ENCODE measurements at regions not wholly inside any gene's neighbourhood (a gene's known extent, or its start where the extent isn't known, plus 50 kb on each side); places are given as distances from the start of the nearest gene placed in this dataset.
"Not testable (repeated sequence)": the region's sequence is repeated elsewhere in the genome, so short reads cannot be mapped to it uniquely, and the experiment has no call there.

DNA sequence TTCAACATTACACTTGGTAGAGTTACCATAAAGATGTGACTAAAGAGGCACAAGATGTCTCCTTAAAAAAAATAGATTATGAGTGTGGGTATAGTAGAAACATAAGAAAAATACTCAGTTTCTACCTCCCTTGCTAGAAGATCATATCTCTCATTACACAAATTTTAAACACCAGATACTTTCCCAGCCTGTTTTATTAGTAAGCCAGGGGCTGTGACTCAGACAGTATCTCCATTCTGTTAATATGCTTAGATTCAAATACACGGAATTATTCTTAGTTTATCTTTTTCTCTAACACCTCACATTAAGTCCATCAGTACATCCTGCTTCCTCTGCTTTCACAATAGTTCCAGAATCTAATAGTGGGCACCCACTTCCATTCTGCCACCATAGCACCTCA, 561.8 kb upstream of the ADAMTS5 start:
- Histone ChIP-seq H3K27ac (ENCODE audit: low read length) (no peak overlapping the region), H3K9ac (ENCODE audit: low read depth, low read length) (no peak overlapping the region), H3K36me3 (ENCODE audit: insufficient read depth, low read length) (no peaks in the 10 kb centered on the region), H2AFZ (ENCODE audit: low read depth, low read length) (no peak overlapping the region), H3K79me2 (ENCODE audit: insufficient read depth, low read length) (no peaks in the 10 kb centered on the region), H3K27me3 (ENCODE audit: insufficient read depth, low read length, poor library complexity) (no peaks in the 10 kb centered on the region), H4K20me1 (ENCODE audit: insufficient read depth, low read length) (no peaks in the 10 kb centered on the region), H3K4me3 (ENCODE audit: low read depth in 1 of 2, low read length in 2 of 2) (no peak overlapping the region), H3K9me3 (ENCODE audit: insufficient read depth, low read length, severe bottlenecking) (no peaks in the 10 kb centered on the region), H3K4me1 (ENCODE audit: insufficient read depth, low read length) (no peaks in the 10 kb centered on the region), H3K4me2 (ENCODE audit: insufficient read depth, low read length) (no peak overlapping the region)
- TF ChIP-seq, protein P1, sequence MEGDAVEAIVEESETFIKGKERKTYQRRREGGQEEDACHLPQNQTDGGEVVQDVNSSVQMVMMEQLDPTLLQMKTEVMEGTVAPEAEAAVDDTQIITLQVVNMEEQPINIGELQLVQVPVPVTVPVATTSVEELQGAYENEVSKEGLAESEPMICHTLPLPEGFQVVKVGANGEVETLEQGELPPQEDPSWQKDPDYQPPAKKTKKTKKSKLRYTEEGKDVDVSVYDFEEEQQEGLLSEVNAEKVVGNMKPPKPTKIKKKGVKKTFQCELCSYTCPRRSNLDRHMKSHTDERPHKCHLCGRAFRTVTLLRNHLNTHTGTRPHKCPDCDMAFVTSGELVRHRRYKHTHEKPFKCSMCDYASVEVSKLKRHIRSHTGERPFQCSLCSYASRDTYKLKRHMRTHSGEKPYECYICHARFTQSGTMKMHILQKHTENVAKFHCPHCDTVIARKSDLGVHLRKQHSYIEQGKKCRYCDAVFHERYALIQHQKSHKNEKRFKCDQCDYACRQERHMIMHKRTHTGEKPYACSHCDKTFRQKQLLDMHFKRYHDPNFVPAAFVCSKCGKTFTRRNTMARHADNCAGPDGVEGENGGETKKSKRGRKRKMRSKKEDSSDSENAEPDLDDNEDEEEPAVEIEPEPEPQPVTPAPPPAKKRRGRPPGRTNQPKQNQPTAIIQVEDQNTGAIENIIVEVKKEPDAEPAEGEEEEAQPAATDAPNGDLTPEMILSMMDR (IDR thresholded peaks at IDR 0.05; ENCODE audit: borderline replicate concordance, extremely low read depth, low read length, poor library complexity, severe bottlenecking) = no peak
- TF ChIP-seq EZH2 (IDR thresholded peaks at IDR 0.05; ENCODE audit: borderline replicate concordance, low read depth, low read length, severe bottlenecking) = no peak
- no peak for DNase-seq
- no peak for ATAC-seq (ENCODE audit: insufficient read depth, low read depth)

DNA sequence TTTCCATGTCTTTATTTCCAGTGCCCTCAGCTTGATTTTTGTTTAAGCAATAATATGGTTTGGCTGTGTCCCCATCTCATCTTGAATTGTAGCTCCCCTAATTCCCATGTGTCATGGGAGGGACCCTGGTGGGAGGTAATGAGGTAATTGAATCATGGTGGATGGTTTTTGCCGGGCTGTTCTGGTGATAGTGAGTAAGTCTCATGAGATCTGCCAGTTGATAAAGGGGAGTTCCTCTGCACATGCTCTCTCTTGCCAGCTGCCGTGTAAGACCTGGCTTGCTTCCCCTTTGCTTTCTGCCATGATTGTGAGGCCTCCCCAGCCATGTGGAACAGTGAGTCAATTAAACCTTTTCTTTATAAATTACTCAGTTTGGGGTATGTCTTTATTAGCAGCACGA, 559.6 kb upstream of the ADAMTS5 start:
- no peaks in the 10 kb centered on the region for H3K4me1 ChIP-seq (ENCODE audit: insufficient read depth, low read length)
- H3K4me2 ChIP-seq (ENCODE audit: insufficient read depth, low read length) = no peak overlapping the region
- H4K20me1 ChIP-seq (ENCODE audit: insufficient read depth, low read length) = no peaks in the 10 kb centered on the region
- no peaks in the 10 kb centered on the region for H3K36me3 ChIP-seq (ENCODE audit: insufficient read depth, low read length)
- no peak for DNase-seq
- no peak overlapping the region for H3K27ac ChIP-seq (ENCODE audit: low read length)
- no peak for TF ChIP-seq EZH2 (IDR thresholded peaks at IDR 0.05; ENCODE audit: borderline replicate concordance, low read depth, low read length, severe bottlenecking)
- TF ChIP-seq, protein P1 (IDR thresholded peaks at IDR 0.05; ENCODE audit: borderline replicate concordance, extremely low read depth, low read length, poor library complexity, severe bottlenecking) = no peak
- H3K4me3 ChIP-seq (ENCODE audit: low read depth in 1 of 2, low read length in 2 of 2) = no peak overlapping the region
- no peak for ATAC-seq (ENCODE audit: insufficient read depth, low read depth)
- H3K9ac ChIP-seq (ENCODE audit: low read depth, low read length) = no peak overlapping the region
- no peaks in the 10 kb centered on the region for H3K79me2 ChIP-seq (ENCODE audit: insufficient read depth, low read length)
- H2AFZ ChIP-seq (ENCODE audit: low read depth, low read length) = no peak overlapping the region
- H3K27me3 ChIP-seq (ENCODE audit: insufficient read depth, low read length, poor library complexity) = no peaks in the 10 kb centered on the region
- no peaks in the 10 kb centered on the region for H3K9me3 ChIP-seq (ENCODE audit: insufficient read depth, low read length, severe bottlenecking)

DNA sequence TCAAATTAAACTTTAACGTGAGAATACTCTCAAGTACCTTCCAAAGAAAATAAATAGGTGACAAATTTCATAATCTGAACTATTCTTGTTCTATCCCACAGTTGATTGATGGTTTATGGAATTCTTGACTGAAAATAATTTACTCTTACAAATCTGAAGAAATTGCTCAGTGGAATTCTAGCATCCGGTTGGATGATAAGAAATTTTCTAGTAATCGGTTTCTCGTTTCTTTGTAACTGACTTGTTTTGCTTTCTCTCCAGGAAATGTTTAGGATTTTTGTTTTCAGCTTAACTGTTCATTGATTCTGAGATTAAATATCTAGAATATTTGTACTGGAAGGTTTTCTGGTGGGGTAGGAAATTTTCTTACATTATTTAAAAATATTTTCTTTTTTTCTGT, 558.9 kb upstream of the ADAMTS5 start:
- no peak overlapping the region for H3K4me3 ChIP-seq (ENCODE audit: low read depth in 1 of 2, low read length in 2 of 2)
- H3K79me2 ChIP-seq (ENCODE audit: insufficient read depth, low read length) = no peaks in the 10 kb centered on the region
- H3K4me2 ChIP-seq (ENCODE audit: insufficient read depth, low read length) = no peak overlapping the region
- no peaks in the 10 kb centered on the region for H3K9me3 ChIP-seq (ENCODE audit: insufficient read depth, low read length, severe bottlenecking)
- no peak for TF ChIP-seq EZH2 (IDR thresholded peaks at IDR 0.05; ENCODE audit: borderline replicate concordance, low read depth, low read length, severe bottlenecking)
- TF ChIP-seq, protein P1 (IDR thresholded peaks at IDR 0.05; ENCODE audit: borderline replicate concordance, extremely low read depth, low read length, poor library complexity, severe bottlenecking) = no peak
- H3K27me3 ChIP-seq (ENCODE audit: insufficient read depth, low read length, poor library complexity) = no peaks in the 10 kb centered on the region
- no peak overlapping the region for H3K9ac ChIP-seq (ENCODE audit: low read depth, low read length)
- H4K20me1 ChIP-seq (ENCODE audit: insufficient read depth, low read length) = no peaks in the 10 kb centered on the region
- no peak overlapping the region for H2AFZ ChIP-seq (ENCODE audit: low read depth, low read length)
- H3K27ac ChIP-seq (ENCODE audit: low read length) = no peak overlapping the region
- no peaks in the 10 kb centered on the region for H3K4me1 ChIP-seq (ENCODE audit: insufficient read depth, low read length)
- H3K36me3 ChIP-seq (ENCODE audit: insufficient read depth, low read length) = no peaks in the 10 kb centered on the region
- DNase-seq (no peak), ATAC-seq (ENCODE audit: insufficient read depth, low read depth) (no peak)

DNA sequence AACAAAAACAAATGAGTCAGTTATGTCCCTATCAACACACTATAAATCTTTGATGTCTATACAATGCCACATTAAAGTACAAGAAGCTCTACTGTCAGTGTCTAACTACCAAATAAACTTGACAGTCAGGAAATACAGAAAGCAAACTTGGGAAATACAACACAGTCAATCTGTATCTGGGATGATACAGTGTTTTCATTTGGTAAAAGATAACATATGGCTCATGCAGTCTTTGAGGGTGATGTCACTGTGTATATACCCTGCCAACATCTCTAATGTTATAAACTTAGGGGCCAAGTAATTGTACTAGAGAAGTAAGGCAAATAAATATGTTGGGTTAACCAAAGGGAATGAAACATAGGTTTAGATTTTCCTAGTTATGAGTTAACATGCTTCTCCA, 552.5 kb upstream of the ADAMTS5 start:
- Histone ChIP-seq H3K9me3 (ENCODE audit: insufficient read depth, low read length, severe bottlenecking) (peaks cover 7% of the 10 kb centered on the region), H3K27me3 (ENCODE audit: insufficient read depth, low read length, poor library complexity) (no peaks in the 10 kb centered on the region), H3K79me2 (ENCODE audit: insufficient read depth, low read length) (no peaks in the 10 kb centered on the region), H3K4me1 (ENCODE audit: insufficient read depth, low read length) (no peaks in the 10 kb centered on the region), H2AFZ (ENCODE audit: low read depth, low read length) (no peak overlapping the region), H3K4me3 (ENCODE audit: low read depth in 1 of 2, low read length in 2 of 2) (no peak overlapping the region), H3K36me3 (ENCODE audit: insufficient read depth, low read length) (no peaks in the 10 kb centered on the region), H3K27ac (ENCODE audit: low read length) (no peak overlapping the region), H4K20me1 (ENCODE audit: insufficient read depth, low read length) (no peaks in the 10 kb centered on the region), H3K9ac (ENCODE audit: low read depth, low read length) (no peak overlapping the region), H3K4me2 (ENCODE audit: insufficient read depth, low read length) (no peak overlapping the region)
- ATAC-seq (ENCODE audit: insufficient read depth, low read depth) (no peak), DNase-seq (no peak)
- TF ChIP-seq, protein P1 (IDR thresholded peaks at IDR 0.05; ENCODE audit: borderline replicate concordance, extremely low read depth, low read length, poor library complexity, severe bottlenecking) = no peak
- no peak for TF ChIP-seq EZH2 (IDR thresholded peaks at IDR 0.05; ENCODE audit: borderline replicate concordance, low read depth, low read length, severe bottlenecking)

DNA sequence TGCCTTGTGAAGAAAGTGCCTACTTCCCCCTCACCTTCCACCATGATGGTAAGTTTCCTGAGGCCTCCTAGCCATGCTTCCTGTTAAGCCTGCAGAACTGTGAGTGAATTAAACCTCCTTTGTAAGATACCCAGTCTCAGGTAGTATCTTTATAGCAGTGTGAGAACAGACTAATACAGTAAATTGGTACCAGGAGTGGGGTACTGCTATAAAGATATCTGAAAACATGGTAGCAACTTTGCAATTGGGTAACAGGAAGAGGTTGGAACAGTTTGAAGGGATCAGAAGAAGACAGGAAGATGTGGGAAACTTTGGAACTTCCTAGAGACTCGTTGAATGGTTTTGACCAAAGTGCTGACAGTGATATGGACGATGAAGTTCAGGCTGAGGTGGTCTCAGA, 550.3 kb upstream of the ADAMTS5 start:
- not testable (repeated sequence) for H3K36me3 ChIP-seq (ENCODE audit: insufficient read depth, low read length); H3K27ac ChIP-seq (ENCODE audit: low read length); H3K4me2 ChIP-seq (ENCODE audit: insufficient read depth, low read length); H3K4me3 ChIP-seq (ENCODE audit: low read depth in 1 of 2, low read length in 2 of 2); DNase-seq; H3K9ac ChIP-seq (ENCODE audit: low read depth, low read length); H3K4me1 ChIP-seq (ENCODE audit: insufficient read depth, low read length); H3K27me3 ChIP-seq (ENCODE audit: insufficient read depth, low read length, poor library complexity); H3K9me3 ChIP-seq (ENCODE audit: insufficient read depth, low read length, severe bottlenecking); H3K79me2 ChIP-seq (ENCODE audit: insufficient read depth, low read length); H4K20me1 ChIP-seq (ENCODE audit: insufficient read depth, low read length); ATAC-seq (ENCODE audit: insufficient read depth, low read depth); H2AFZ ChIP-seq (ENCODE audit: low read depth, low read length)
